ENCODE measurements at regions not wholly inside any gene's neighbourhood (a gene's known extent, or its start where the extent isn't known, plus 50 kb on each side); places are given as distances from the start of the nearest gene placed in this dataset.

- in situ Hi-C loops (cut with HindIII; ENCODE audit: low sequenced_read_pairs), result no loop called here
- H3K4me3 ChIP-seq (ENCODE audit: low read depth, low read length), result no peak overlapping the region
- no peak for DNase-seq (ENCODE audit: low read depth, low spot score)
- TF ChIP-seq, protein P1, sequence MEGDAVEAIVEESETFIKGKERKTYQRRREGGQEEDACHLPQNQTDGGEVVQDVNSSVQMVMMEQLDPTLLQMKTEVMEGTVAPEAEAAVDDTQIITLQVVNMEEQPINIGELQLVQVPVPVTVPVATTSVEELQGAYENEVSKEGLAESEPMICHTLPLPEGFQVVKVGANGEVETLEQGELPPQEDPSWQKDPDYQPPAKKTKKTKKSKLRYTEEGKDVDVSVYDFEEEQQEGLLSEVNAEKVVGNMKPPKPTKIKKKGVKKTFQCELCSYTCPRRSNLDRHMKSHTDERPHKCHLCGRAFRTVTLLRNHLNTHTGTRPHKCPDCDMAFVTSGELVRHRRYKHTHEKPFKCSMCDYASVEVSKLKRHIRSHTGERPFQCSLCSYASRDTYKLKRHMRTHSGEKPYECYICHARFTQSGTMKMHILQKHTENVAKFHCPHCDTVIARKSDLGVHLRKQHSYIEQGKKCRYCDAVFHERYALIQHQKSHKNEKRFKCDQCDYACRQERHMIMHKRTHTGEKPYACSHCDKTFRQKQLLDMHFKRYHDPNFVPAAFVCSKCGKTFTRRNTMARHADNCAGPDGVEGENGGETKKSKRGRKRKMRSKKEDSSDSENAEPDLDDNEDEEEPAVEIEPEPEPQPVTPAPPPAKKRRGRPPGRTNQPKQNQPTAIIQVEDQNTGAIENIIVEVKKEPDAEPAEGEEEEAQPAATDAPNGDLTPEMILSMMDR (IDR thresholded peaks at IDR 0.05; ENCODE audit: low read depth, low read length), result no peak
Measured at GRCh38 chr20:50298554-50299324, 108.1 kb downstream of the CEBPB start.

GRCh38 chr20:50299325-50299629 lies 108.6 kb downstream of the CEBPB start:
- no peak for DNase-seq (ENCODE audit: low read depth, low spot score)
- in situ Hi-C loops (cut with HindIII; ENCODE audit: low sequenced_read_pairs), result no loop called here
- TF ChIP-seq, protein P1 (IDR thresholded peaks at IDR 0.05; ENCODE audit: low read depth, low read length), result no peak
- H3K4me3 ChIP-seq (ENCODE audit: low read depth, low read length), result no peak overlapping the region

GRCh38 chr20:50301165-50301564 lies 110.5 kb downstream of the CEBPB start:
- in situ Hi-C loops (cut with HindIII; ENCODE audit: low sequenced_read_pairs), result no loop called here
- H3K4me3 ChIP-seq (ENCODE audit: low read depth, low read length), result no peak overlapping the region
- DNase-seq (ENCODE audit: low read depth, low spot score), result no peak
- TF ChIP-seq, protein P1 (IDR thresholded peaks at IDR 0.05; ENCODE audit: low read depth, low read length), result no peak

DNA sequence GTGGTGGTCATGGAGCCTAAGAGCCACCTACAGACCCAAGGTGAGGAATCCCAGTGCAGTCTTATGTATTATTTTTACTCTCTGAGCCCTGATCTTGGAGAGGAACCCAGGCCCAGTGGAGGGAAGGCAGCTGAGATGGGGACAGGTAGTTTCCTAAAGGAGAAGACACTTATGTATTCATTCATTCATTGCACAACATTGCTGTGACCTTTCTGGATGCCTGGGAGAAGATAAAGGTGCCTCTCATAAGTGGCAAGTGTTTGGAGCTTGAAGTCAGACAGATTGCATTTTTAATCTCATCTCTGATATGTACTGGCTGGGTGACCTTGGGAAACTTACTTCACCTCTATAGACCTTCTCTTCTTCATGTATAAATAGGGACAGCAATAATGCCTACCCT lies 111.1 kb downstream of the CEBPB start:
- TF ChIP-seq, protein P1 (IDR thresholded peaks at IDR 0.05; ENCODE audit: low read depth, low read length), result no peak
- no peak overlapping the region for H3K4me3 ChIP-seq (ENCODE audit: low read depth, low read length)
- DNase-seq (ENCODE audit: low read depth, low spot score), result no peak
- in situ Hi-C loops (cut with HindIII; ENCODE audit: low sequenced_read_pairs), result no loop called here

- in situ Hi-C loops (cut with HindIII; ENCODE audit: low sequenced_read_pairs), result no loop called here
- H3K4me3 ChIP-seq (ENCODE audit: low read depth, low read length), result no peak overlapping the region
- DNase-seq (ENCODE audit: low read depth, low spot score), result peak; percentile 50
- TF ChIP-seq, protein P1 (IDR thresholded peaks at IDR 0.05; ENCODE audit: low read depth, low read length), result no peak
Measured at GRCh38 chr20:50302341-50303057, 111.9 kb downstream of the CEBPB start.

GRCh38 chr20:50303573-50304500 lies 113.2 kb downstream of the CEBPB start:
- peak; percentile 67 for DNase-seq (ENCODE audit: low read depth, low spot score)
- no peak overlapping the region for H3K4me3 ChIP-seq (ENCODE audit: low read depth, low read length)
- TF ChIP-seq, protein P1 (IDR thresholded peaks at IDR 0.05; ENCODE audit: low read depth, low read length), result no peak
- in situ Hi-C loops (cut with HindIII; ENCODE audit: low sequenced_read_pairs), result no loop called here

Data from astrocyte of the spinal cord (primary cell).